Sigmoid colon (tissue), 6 donors: ENCODE measurements at regions not wholly inside any gene's neighbourhood (a gene's known extent, or its start where the extent isn't known, plus 50 kb on each side); places are given as distances from the start of the nearest gene placed in this dataset.

Experiments
- DNase-seq: peaks from one replicate; pipeline ENCODE4 v3.0.0-alpha.2; 2019
- H3K27ac ChIP-seq, 4 donors: fragments of 200-600 bp; sonication (generic); one replicate each; pipeline ENCODE4 v1.5.1; 2016 to 2019; ENCODE audit warnings: mild to moderate bottlenecking in 1 of 4
- H3K27me3 ChIP-seq, 3 donors: fragments of 200-600 bp; sonication (generic); one replicate each; pipeline ENCODE4 v1.5.1; 2019; ENCODE audit warnings: mild to moderate bottlenecking in 1 of 3
- H3K36me3 ChIP-seq, 4 donors: fragments of 200-600 bp; sonication (generic); one replicate each; pipeline ENCODE4 v1.5.1; 2016 to 2019
- H3K4me1 ChIP-seq, 4 donors: fragments of 200-600 bp; sonication (generic); one replicate each; pipeline ENCODE4 v1.5.1; 2017 to 2019
- H3K4me3 ChIP-seq, 4 donors: fragments of 200-600 bp; sonication (generic); one replicate each; pipeline ENCODE4 v1.5.1; 2017 to 2019; ENCODE audit warnings: mild to moderate bottlenecking in 2 of 4, moderate library complexity in 1 of 4
- H3K9me3 ChIP-seq, 4 donors: fragments of 200-600 bp in 3 of 4; sonication (generic) in 3 of 4; one replicate each; pipeline versions ENCODE4 v1.5.1 to v1.6.1; 2013 to 2019
- CTCF ChIP-seq, 4 experiments: fragments of 450-650 bp in 3 of 4; fragments of 200-600 bp in 1 of 4; IDR thresholded peaks; one replicate each; pipeline ENCODE4 v1.5.1; 2016 to 2019; ENCODE audit warnings: antibody characterized with exemption in 4 of 4, mild to moderate bottlenecking in 3 of 4, moderate library complexity in 2 of 4
- EP300 ChIP-seq, 4 donors: sonication (generic); formaldehyde crosslinking; IDR thresholded peaks; one replicate each; pipeline ENCODE4 v1.6.1; 2017; ENCODE audit warnings: antibody characterized with exemption in 4 of 4
- POLR2A ChIP-seq, 2 donors: fragments of 450-650 bp; IDR thresholded peaks; one replicate each; pipeline ENCODE4 v1.6.1; 2016; ENCODE audit warnings: antibody characterized with exemption in 2 of 2, mild to moderate bottlenecking in 2 of 2, moderate library complexity in 2 of 2
- POLR2AphosphoS5 ChIP-seq, 4 donors: sonication (generic); formaldehyde crosslinking; IDR thresholded peaks; one replicate each; pipeline ENCODE4 v1.6.1; 2017; ENCODE audit warnings: antibody characterized with exemption in 4 of 4
- WGBS, 2 donors: extraction: QIAGEN DNeasy Blood & Tissue Kit; methylation state at CpG; one replicate each; pipeline ENCODE4 v1.1.7; 2013; 5-methylcytosine and 5-hydroxymethylcytosine counted together
- intact Hi-C: fragments of 100-400 bp; cut with DNase I; formaldehyde crosslinking; loops from one replicate; pipeline ENCODE4 v1.15.1; 2023
- donor health status: healthy with polysubstance abuse.
- donor health status: healthy.

- no peak overlapping the region for H3K4me3 ChIP-seq
- H3K27ac ChIP-seq = no peak overlapping the region
- no peaks in the 10 kb centered on the region for H3K27me3 ChIP-seq
- intact Hi-C loops = no loop called here
- no peaks in the 10 kb centered on the region for H3K36me3 ChIP-seq
- DNase-seq = no peak
- H3K9me3 ChIP-seq = no peaks in the 10 kb centered on the region
- no peaks in the 10 kb centered on the region for H3K4me1 ChIP-seq
- TF ChIP-seq POLR2A (IDR thresholded peaks at IDR 0.05) (no peak), CTCF (IDR thresholded peaks at IDR 0.05) (no peak), EP300 (IDR thresholded peaks at IDR 0.05) (no peak), POLR2AphosphoS5 (IDR thresholded peaks at IDR 0.05) (no peak)
- 55 to 89% methylated on average over 6 of the region's 6 CpGs for WGBS, 2 donors
Measured at GRCh38 chr4:180550106-180550505, 1693.1 kb upstream of the TENM3 start.

GRCh38 chr4:180557348-180557747, 1685.9 kb upstream of the TENM3 start:
- Histone ChIP-seq H3K27me3 (no peaks in the 10 kb centered on the region), H3K4me1 (peaks cover 0 to 8% (median 0%) of the 10 kb centered on the region in 4 donors), H3K27ac (no peak overlapping the region), H3K4me3 (no peak overlapping the region), H3K36me3 (no peaks in the 10 kb centered on the region), H3K9me3 (no peaks in the 10 kb centered on the region)
- intact Hi-C loops = no loop called here
- TF ChIP-seq CTCF (IDR thresholded peaks at IDR 0.05) (no peak), POLR2AphosphoS5 (IDR thresholded peaks at IDR 0.05) (no peak), EP300 (IDR thresholded peaks at IDR 0.05) (no peak), POLR2A (IDR thresholded peaks at IDR 0.05) (no peak)
- no peak for DNase-seq
- 40 to 74% methylated on average over 3 of the region's 3 CpGs for WGBS, 2 donors

- intact Hi-C loops = no loop called here
- H3K4me1 ChIP-seq = peaks cover 0 to 8% (median 0%) of the 10 kb centered on the region in 4 donors
Measured at GRCh38 chr4:180557950-180558349, 1685.3 kb upstream of the TENM3 start.

GRCh38 chr4:180558427-180558826, 1684.8 kb upstream of the TENM3 start:
- H3K9me3 ChIP-seq = no peaks in the 10 kb centered on the region
- intact Hi-C loops = no loop called here
- H3K4me1 ChIP-seq = peaks cover 0 to 12% (median 0%) of the 10 kb centered on the region in 4 donors
- WGBS, 2 donors = 61 to 64% methylated on average over 7 of the region's 7 CpGs
- H3K27me3 ChIP-seq = no peaks in the 10 kb centered on the region
- TF ChIP-seq EP300 (IDR thresholded peaks at IDR 0.05) = no peak
- no peak for TF ChIP-seq POLR2AphosphoS5 (IDR thresholded peaks at IDR 0.05)
- no peak for TF ChIP-seq CTCF (IDR thresholded peaks at IDR 0.05)
- no peak for TF ChIP-seq POLR2A (IDR thresholded peaks at IDR 0.05)
- H3K36me3 ChIP-seq = no peaks in the 10 kb centered on the region
- no peak overlapping the region for H3K4me3 ChIP-seq
- H3K27ac ChIP-seq = no peak overlapping the region
- DNase-seq = no peak

More at GRCh38 chr4:180557950-180558349, 1685.3 kb upstream of the TENM3 start:
- no peak for TF ChIP-seq EP300 (IDR thresholded peaks at IDR 0.05)
- TF ChIP-seq CTCF (IDR thresholded peaks at IDR 0.05) = no peak
- TF ChIP-seq POLR2A (IDR thresholded peaks at IDR 0.05) = no peak
- TF ChIP-seq POLR2AphosphoS5 (IDR thresholded peaks at IDR 0.05) = no peak
- DNase-seq = no peak
- Histone ChIP-seq H3K4me3 (no peak overlapping the region), H3K27ac (no peak overlapping the region), H3K27me3 (no peaks in the 10 kb centered on the region), H3K36me3 (no peaks in the 10 kb centered on the region), H3K9me3 (no peaks in the 10 kb centered on the region)
- 39 to 58% methylated on average over 4 of the region's 4 CpGs for WGBS, 2 donors

- no peak for DNase-seq
- TF ChIP-seq POLR2A (IDR thresholded peaks at IDR 0.05) = no peak
- Histone ChIP-seq H3K27ac (no peak overlapping the region), H3K36me3 (no peaks in the 10 kb centered on the region), H3K4me1 (peaks cover 0 to 15% (median 7%) of the 10 kb centered on the region in 4 donors), H3K27me3 (no peaks in the 10 kb centered on the region), H3K4me3 (no peak overlapping the region), H3K9me3 (no peaks in the 10 kb centered on the region)
- intact Hi-C loops = no loop called here
- WGBS, 2 donors = 53 to 62% methylated on average over 2 of the region's 2 CpGs
Measured at GRCh38 chr4:180560896-180561295, 1682.3 kb upstream of the TENM3 start.
